ENCODE measurements at regions not wholly inside any gene's neighbourhood (a gene's known extent, or its start where the extent isn't known, plus 50 kb on each side); places are given as distances from the start of the nearest gene placed in this dataset.

GRCh38 chr9:129415942-129416651, 204.8 kb downstream of the C9orf50 start (continued):
- TF ChIP-seq ELK1 (IDR thresholded peaks at IDR 0.05; ENCODE audit: borderline replicate concordance, low read depth, low read length) (no peak), RCOR1 (IDR thresholded peaks at IDR 0.05; ENCODE audit: insufficient replicate concordance, low read length) (no peak), MAZ (IDR thresholded peaks at IDR 0.05; ENCODE audit: borderline replicate concordance, low read depth, low read length) (no peak)
